NB4 (cell line): ENCODE measurements at regions not wholly inside any gene's neighbourhood (a gene's known extent, or its start where the extent isn't known, plus 50 kb on each side); places are given as distances from the start of the nearest gene placed in this dataset.

Experiments used
- CTCF ChIP-seq: IDR thresholded peaks from one replicate; pipeline ENCODE4 v1.5.1; 2012; ENCODE audit warnings: low read depth, low read length
- MAX ChIP-seq: IDR thresholded peaks from 2 replicates; pipeline ENCODE4 v1.6.1; 2011; ENCODE audit warnings: low read depth, low read length
- MYC ChIP-seq: IDR thresholded peaks from 2 replicates; pipeline ENCODE4 v1.6.1; 2011; ENCODE audit warnings: low read depth, low read length
- POLR2A ChIP-seq: IDR thresholded peaks from 2 replicates; pipeline ENCODE4 v1.6.1; 2011; ENCODE audit warnings: mild to moderate bottlenecking; ENCODE audit not compliant: insufficient read length; ENCODE audit errors: extremely low read depth

DNA sequence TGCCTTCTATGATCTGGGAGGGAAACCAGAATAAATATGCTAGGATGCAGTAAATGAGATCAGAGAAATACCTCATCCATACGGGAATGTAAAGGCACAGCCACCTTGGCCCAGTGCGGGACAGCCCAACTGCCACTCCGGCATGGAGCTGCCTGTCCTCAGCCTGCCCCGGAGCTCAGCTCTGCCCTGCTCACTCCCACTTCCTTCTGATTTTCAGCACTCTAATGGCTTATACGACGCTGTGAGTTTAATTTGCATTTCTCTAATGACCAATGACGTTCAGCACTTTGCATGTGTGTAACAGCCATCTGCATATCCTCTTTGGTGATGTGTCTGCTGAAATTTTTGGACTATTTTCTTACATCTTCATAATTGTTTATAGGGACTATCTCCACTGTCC lies 172.5 kb upstream of the RAB6C start:
- no peak for TF ChIP-seq CTCF
- no peak for TF ChIP-seq POLR2A
- no peak for TF ChIP-seq MAX
- no peak for TF ChIP-seq MYC
